Panc1 (cell line): ENCODE measurements at regions not wholly inside any gene's neighbourhood (a gene's known extent, or its start where the extent isn't known, plus 50 kb on each side); places are given as distances from the start of the nearest gene placed in this dataset.

ENCODE experiments used
- ATAC-seq: fragments of 200-7000 bp; cut with Tn5 transposase; 2 replicates; pipeline ENCODE4 v1.9.1; 2020; ENCODE audit warnings: mild to moderate bottlenecking, moderate library complexity
- BruUV-seq: library from RNA; stranded (reverse); fragments of 400-500 nt; replicated peaks from 2 replicates; lab custom pipeline; 2021; lab: Mats Ljungman, UMichigan
- CTCF ChIA-PET: fragments of 300-600 bp; sonication (Branson Sonifier 250); formaldehyde crosslinking; loops from one replicate; lab custom pipeline; 2022; ENCODE audit warnings: antibody characterized with exemption; lab: Charles Lee
- POLR2A ChIA-PET: fragments of 300-600 bp; sonication (Branson Sonifier 250); formaldehyde crosslinking; loops from one replicate; lab custom pipeline; 2022; ENCODE audit warnings: antibody characterized with exemption; lab: Charles Lee
- DNase-seq: peaks from one replicate; pipeline ENCODE4 v3.0.0-alpha.2; 2010; ENCODE audit warnings: low read depth, low spot score
- H3K27ac ChIP-seq: 2 replicates; pipeline ENCODE4 v1.5.1; 2011; ENCODE audit warnings: mild to moderate bottlenecking, low read length, inconsistent platforms
- H3K27me3 ChIP-seq: fragments of 200-500 bp; sonication (Bioruptor generic); 2 replicates; pipeline ENCODE4 v1.6.0; 2014; ENCODE audit warnings: low read length, inconsistent platforms; ENCODE audit not compliant: control insufficient read depth, insufficient read depth
- H3K36me3 ChIP-seq: fragments of 200-500 bp; sonication (Bioruptor generic); 2 replicates; pipeline ENCODE4 v1.5.1; 2014; ENCODE audit warnings: inconsistent platforms, mild to moderate bottlenecking, low read length, moderate library complexity; ENCODE audit not compliant: control insufficient read depth, insufficient read depth
- H3K4me1 ChIP-seq: 2 replicates; pipeline ENCODE4 v1.5.1; 2011; ENCODE audit warnings: inconsistent platforms, mild to moderate bottlenecking, low read length, moderate library complexity; ENCODE audit not compliant: control insufficient read depth, insufficient read depth
- H3K4me3 ChIP-seq, 2 experiments: 2 replicates each; pipeline ENCODE4 v1.5.1; 2011 to 2012; ENCODE audit warnings: low read depth in 2 of 2, low read length in 2 of 2, mild to moderate bottlenecking in 2 of 2, inconsistent platforms in 1 of 2, moderate library complexity in 1 of 2
- H3K9me3 ChIP-seq: fragments of 200-500 bp; sonication (Bioruptor generic); 2 replicates; pipeline ENCODE4 v1.5.1; 2014; ENCODE audit warnings: low read depth, mild to moderate bottlenecking, inconsistent platforms, low read length, moderate library complexity; ENCODE audit not compliant: control insufficient read depth, insufficient read depth
- CTCF ChIP-seq: fragments of 450-650 bp; IDR thresholded peaks from 2 replicates; pipeline ENCODE4 v1.5.1; 2017; ENCODE audit warnings: mild to moderate bottlenecking
- POLR2AphosphoS5 ChIP-seq: IDR thresholded peaks from 2 replicates; pipeline ENCODE4 v1.6.1; 2012; ENCODE audit warnings: mild to moderate bottlenecking, low read depth, low read length, moderate library complexity
- SIN3A ChIP-seq: IDR thresholded peaks from 2 replicates; pipeline ENCODE4 v1.6.1; 2012; ENCODE audit warnings: low read depth, mild to moderate bottlenecking, low read length, moderate library complexity, borderline replicate concordance; ENCODE audit not compliant: insufficient read depth
- TCF7L2 ChIP-seq: IDR thresholded peaks from 2 replicates; pipeline ENCODE4 v1.6.1; 2011; ENCODE audit warnings: mild to moderate bottlenecking, low read depth, low read length, inconsistent platforms
- in situ Hi-C: cut with HindIII; loops from 2 replicates; pipeline ENCODE4 v1.10.0; 2016; ENCODE audit warnings: low sequenced_read_pairs, low pct_unique_long_range_greater_than_20kb
- intact Hi-C: fragments of 100-400 bp; cut with micrococcal nuclease; formaldehyde crosslinking; loops from one replicate; pipeline ENCODE4 v1.10.0; 2022; ENCODE audit not compliant: unreplicated experiment
- TF ChIP-seq, protein P1 (sequence below), 2 experiments: IDR thresholded peaks; 2 replicates each; pipeline ENCODE4 v1.6.1; 2011 to 2012; ENCODE audit warnings: low read depth in 2 of 2, control low read depth in 1 of 2, low read length in 1 of 2, mild to moderate bottlenecking in 1 of 2, moderate library complexity in 1 of 2; ENCODE audit not compliant: insufficient read depth in 1 of 2

DNA sequence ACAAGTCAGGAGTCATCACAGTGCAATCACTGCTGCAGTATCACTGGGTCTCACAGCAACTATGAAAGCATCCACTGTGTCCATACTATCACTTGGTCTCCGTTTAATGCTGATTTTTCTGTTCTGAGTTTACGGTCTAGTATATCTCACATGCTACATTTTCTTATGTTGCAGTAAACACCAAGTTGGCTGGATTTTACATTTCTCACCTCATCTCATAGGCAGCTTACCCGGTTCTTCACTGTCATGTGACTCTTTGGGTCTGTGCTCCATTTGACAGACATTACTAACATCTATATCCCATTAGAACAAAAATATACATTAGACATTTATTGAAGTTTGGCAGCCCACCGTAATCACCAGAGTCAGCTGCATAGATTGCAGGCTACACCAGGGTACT, 115.7 kb upstream of the PRMT8 start:
- Histone ChIP-seq H3K4me1 (no peaks in the 10 kb centered on the region), H3K4me3 (no peak overlapping the region), H3K27me3 (no peaks in the 10 kb centered on the region; the same call in 1 of the 2 replicates), H3K36me3 (no peaks in the 10 kb centered on the region), H3K9me3 (no peaks in the 10 kb centered on the region), H3K27ac (no peak overlapping the region)
- BruUV-seq: no TSS peak
- TF ChIP-seq TCF7L2: no peak
- no peak for TF ChIP-seq POLR2AphosphoS5
- no peak for TF ChIP-seq CTCF
- TF ChIP-seq, protein P1, sequence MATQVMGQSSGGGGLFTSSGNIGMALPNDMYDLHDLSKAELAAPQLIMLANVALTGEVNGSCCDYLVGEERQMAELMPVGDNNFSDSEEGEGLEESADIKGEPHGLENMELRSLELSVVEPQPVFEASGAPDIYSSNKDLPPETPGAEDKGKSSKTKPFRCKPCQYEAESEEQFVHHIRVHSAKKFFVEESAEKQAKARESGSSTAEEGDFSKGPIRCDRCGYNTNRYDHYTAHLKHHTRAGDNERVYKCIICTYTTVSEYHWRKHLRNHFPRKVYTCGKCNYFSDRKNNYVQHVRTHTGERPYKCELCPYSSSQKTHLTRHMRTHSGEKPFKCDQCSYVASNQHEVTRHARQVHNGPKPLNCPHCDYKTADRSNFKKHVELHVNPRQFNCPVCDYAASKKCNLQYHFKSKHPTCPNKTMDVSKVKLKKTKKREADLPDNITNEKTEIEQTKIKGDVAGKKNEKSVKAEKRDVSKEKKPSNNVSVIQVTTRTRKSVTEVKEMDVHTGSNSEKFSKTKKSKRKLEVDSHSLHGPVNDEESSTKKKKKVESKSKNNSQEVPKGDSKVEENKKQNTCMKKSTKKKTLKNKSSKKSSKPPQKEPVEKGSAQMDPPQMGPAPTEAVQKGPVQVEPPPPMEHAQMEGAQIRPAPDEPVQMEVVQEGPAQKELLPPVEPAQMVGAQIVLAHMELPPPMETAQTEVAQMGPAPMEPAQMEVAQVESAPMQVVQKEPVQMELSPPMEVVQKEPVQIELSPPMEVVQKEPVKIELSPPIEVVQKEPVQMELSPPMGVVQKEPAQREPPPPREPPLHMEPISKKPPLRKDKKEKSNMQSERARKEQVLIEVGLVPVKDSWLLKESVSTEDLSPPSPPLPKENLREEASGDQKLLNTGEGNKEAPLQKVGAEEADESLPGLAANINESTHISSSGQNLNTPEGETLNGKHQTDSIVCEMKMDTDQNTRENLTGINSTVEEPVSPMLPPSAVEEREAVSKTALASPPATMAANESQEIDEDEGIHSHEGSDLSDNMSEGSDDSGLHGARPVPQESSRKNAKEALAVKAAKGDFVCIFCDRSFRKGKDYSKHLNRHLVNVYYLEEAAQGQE (IDR thresholded peaks at IDR 0.05; ENCODE audit: insufficient read depth in 1 of 2, low read depth in 2 of 2, low read length in 1 of 2): no peak
- TF ChIP-seq SIN3A: no peak
- in situ Hi-C loops (no loop called here), intact Hi-C loops (no loop called here)
- CTCF ChIA-PET: no interaction called here
- DNase-seq (no peak), ATAC-seq (no peak)
- POLR2A ChIA-PET: no interaction called here

DNA sequence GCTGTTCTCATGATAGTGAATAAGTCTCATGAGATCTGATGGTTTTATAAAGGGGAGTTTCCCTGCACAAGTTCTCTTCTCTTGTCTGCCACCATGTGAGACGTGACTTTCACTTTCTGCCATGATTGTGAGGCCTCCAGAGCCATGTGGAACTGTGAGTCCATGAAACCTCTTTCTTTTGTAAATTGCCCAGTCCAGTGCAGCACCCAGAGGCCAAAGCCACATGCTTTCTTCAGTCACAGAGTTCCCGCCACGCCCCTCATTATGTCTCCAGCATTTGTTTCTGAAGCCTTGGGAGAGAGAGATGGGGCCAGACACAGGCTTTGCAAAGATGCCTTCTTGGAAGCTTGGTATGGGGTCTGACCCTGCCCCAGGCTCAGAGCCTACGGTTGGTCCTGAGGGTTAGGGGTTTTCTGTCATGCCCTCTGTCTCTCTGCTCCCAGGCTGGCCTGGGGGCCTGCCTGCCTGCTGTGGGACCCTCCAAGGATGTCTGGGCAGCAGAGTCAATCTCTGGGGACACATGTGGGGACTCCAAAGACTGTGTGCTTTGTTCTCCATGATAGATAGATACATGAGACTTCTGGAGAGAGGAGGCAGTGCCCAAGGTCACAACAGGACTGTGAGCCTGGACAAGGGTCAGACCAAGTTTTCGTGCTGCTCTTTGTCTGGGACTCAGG, 114.1 kb upstream of the PRMT8 start:
- POLR2A ChIA-PET: no interaction called here
- CTCF ChIA-PET: no interaction called here
- intact Hi-C loops (no loop called here), in situ Hi-C loops (no loop called here)
- Histone ChIP-seq H3K36me3 (no peaks in the 10 kb centered on the region), H3K4me1 (no peaks in the 10 kb centered on the region), H3K27me3 (no peaks in the 10 kb centered on the region; the same call in 1 of the 2 replicates), H3K4me3 (no peak overlapping the region), H3K27ac (no peak overlapping the region), H3K9me3 (no peaks in the 10 kb centered on the region)
- no TSS peak for BruUV-seq
- ATAC-seq (no peak), DNase-seq (no peak)
- no peak for TF ChIP-seq POLR2AphosphoS5
- no peak for TF ChIP-seq CTCF
- TF ChIP-seq TCF7L2: no peak
- TF ChIP-seq, protein P1 (IDR thresholded peaks at IDR 0.05; ENCODE audit: insufficient read depth in 1 of 2, low read depth in 2 of 2, low read length in 1 of 2): no peak
- TF ChIP-seq SIN3A: no peak
